Hepatocyte (in vitro differentiated cells): ENCODE measurements at regions not wholly inside any gene's neighbourhood (a gene's known extent, or its start where the extent isn't known, plus 50 kb on each side); places are given as distances from the start of the nearest gene placed in this dataset.

Experiments
- DNase-seq: peaks from one replicate; pipeline ENCODE4 v3.0.0-alpha.2; 2016; ENCODE audit warnings: low spot score
- H2AFZ ChIP-seq: fragments of 200-600 bp; sonication (generic); 2 replicates; pipeline ENCODE4 v1.6.0; 2016; ENCODE audit warnings: antibody characterized with exemption, mild to moderate bottlenecking
- H3K27ac ChIP-seq: fragments of 200-600 bp; sonication (generic); 2 replicates; pipeline ENCODE4 v1.5.1; 2016; ENCODE audit warnings: mild to moderate bottlenecking
- H3K27me3 ChIP-seq: fragments of 200-600 bp; sonication (generic); 2 replicates; pipeline ENCODE4 v1.6.1; 2016
- H3K36me3 ChIP-seq: fragments of 200-600 bp; sonication (generic); replicated peaks from 2 replicates; pipeline ENCODE4 v1.5.1; 2016; ENCODE audit warnings: low read depth; ENCODE audit not compliant: insufficient read depth
- H3K4me1 ChIP-seq: fragments of 200-600 bp; sonication (generic); 2 replicates; pipeline ENCODE4 v1.5.1; 2016; ENCODE audit warnings: mild to moderate bottlenecking, moderate library complexity; ENCODE audit not compliant: insufficient read depth
- H3K4me2 ChIP-seq: fragments of 200-600 bp; sonication (generic); 2 replicates; pipeline ENCODE4 v1.6.0; 2016
- H3K4me3 ChIP-seq: fragments of 200-600 bp; sonication (generic); 2 replicates; pipeline ENCODE4 v1.5.1; 2016; ENCODE audit warnings: mild to moderate bottlenecking
- H3K79me2 ChIP-seq: fragments of 200-600 bp; sonication (generic); 2 replicates; pipeline ENCODE4 v1.6.0; 2017; ENCODE audit warnings: mild to moderate bottlenecking
- H3K9me2 ChIP-seq: fragments of 200-600 bp; sonication (generic); replicated peaks from 2 replicates; pipeline ENCODE4 v1.6.0; 2017; ENCODE audit warnings: mild to moderate bottlenecking; ENCODE audit not compliant: insufficient read depth
- H3K9me3 ChIP-seq: fragments of 200-600 bp; sonication (generic); 2 replicates; pipeline ENCODE4 v1.5.1; 2016; ENCODE audit warnings: low read depth, mild to moderate bottlenecking
- H4K20me1 ChIP-seq: fragments of 200-600 bp; sonication (generic); 2 replicates; pipeline ENCODE4 v1.6.0; 2016; ENCODE audit warnings: mild to moderate bottlenecking; ENCODE audit not compliant: insufficient read depth, poor library complexity, severe bottlenecking
- CTCF ChIP-seq: fragments of 200-600 bp; sonication (generic); IDR thresholded peaks from 2 replicates; pipeline ENCODE4 v1.5.1; 2016; ENCODE audit warnings: antibody characterized with exemption, mild to moderate bottlenecking; ENCODE audit not compliant: poor library complexity
- EZH2 ChIP-seq: fragments of 200-600 bp; sonication (generic); IDR thresholded peaks from 2 replicates; pipeline ENCODE4 v1.6.1; 2016; ENCODE audit warnings: antibody characterized with exemption, mild to moderate bottlenecking, borderline replicate concordance
- EZH2phosphoT487 ChIP-seq: fragments of 200-600 bp; sonication (generic); IDR thresholded peaks from one replicate; pipeline ENCODE4 v1.6.1; 2018; ENCODE audit warnings: antibody characterized with exemption, mild to moderate bottlenecking, low read depth, moderate library complexity; ENCODE audit not compliant: unreplicated experiment, severe bottlenecking
- WGBS: methylation state at CpG from one replicate; pipeline ENCODE4 v1.1.6; 2016; ENCODE audit warnings: low lambda C conversion rate; ENCODE audit errors: missing lambda C conversion rate; 5-methylcytosine and 5-hydroxymethylcytosine counted together

GRCh38 chr1:71304125-71304524 lies 223.3 kb upstream of the ZRANB2 start:
- no peaks in the 10 kb centered on the region for H3K27me3 ChIP-seq
- TF ChIP-seq EZH2 (no peak), CTCF (no peak), EZH2phosphoT487 (no peak)
- H4K20me1 ChIP-seq = no peaks in the 10 kb centered on the region
- H3K9me3 ChIP-seq = no peaks in the 10 kb centered on the region
- H3K4me1 ChIP-seq = no peaks in the 10 kb centered on the region
- H3K4me3 ChIP-seq = no peak overlapping the region
- no peak overlapping the region for H3K27ac ChIP-seq
- DNase-seq = no peak
- WGBS = 55% methylated on average over 3 of the region's 3 CpGs
- H2AFZ ChIP-seq = no peak overlapping the region
- no peaks in the 10 kb centered on the region for H3K36me3 ChIP-seq
- H3K79me2 ChIP-seq = no peaks in the 10 kb centered on the region
- H3K4me2 ChIP-seq = no peak overlapping the region
- no peaks in the 10 kb centered on the region for H3K9me2 ChIP-seq

- DNase-seq = no peak
- no peaks in the 10 kb centered on the region for H4K20me1 ChIP-seq
- H3K36me3 ChIP-seq = no peaks in the 10 kb centered on the region
- no peaks in the 10 kb centered on the region for H3K9me2 ChIP-seq
- no peaks in the 10 kb centered on the region for H3K9me3 ChIP-seq
- no peaks in the 10 kb centered on the region for H3K4me1 ChIP-seq
- no peak overlapping the region for H2AFZ ChIP-seq
- H3K79me2 ChIP-seq = no peaks in the 10 kb centered on the region
- H3K4me2 ChIP-seq = no peak overlapping the region
- H3K27me3 ChIP-seq = no peaks in the 10 kb centered on the region
- H3K27ac ChIP-seq = no peak overlapping the region
- TF ChIP-seq EZH2phosphoT487 (no peak), EZH2 (no peak), CTCF (no peak)
- 60% methylated on average over 4 of the region's 4 CpGs for WGBS
- H3K4me3 ChIP-seq = no peak overlapping the region
Measured at GRCh38 chr1:71303617-71304041, 222.8 kb upstream of the ZRANB2 start.

- Histone ChIP-seq H3K27ac (no peak overlapping the region), H4K20me1 (no peaks in the 10 kb centered on the region), H3K4me3 (no peak overlapping the region), H3K27me3 (no peaks in the 10 kb centered on the region), H3K4me1 (no peaks in the 10 kb centered on the region), H3K9me3 (no peaks in the 10 kb centered on the region), H3K4me2 (no peak overlapping the region), H2AFZ (no peak overlapping the region), H3K36me3 (no peaks in the 10 kb centered on the region), H3K9me2 (no peaks in the 10 kb centered on the region), H3K79me2 (no peaks in the 10 kb centered on the region)
- WGBS = 78% methylated on average over 2 of the region's 2 CpGs
- DNase-seq = no peak
- TF ChIP-seq EZH2phosphoT487 = no peak
- TF ChIP-seq EZH2 = no peak
- TF ChIP-seq CTCF = no peak
Measured at GRCh38 chr1:71298633-71299032, 217.8 kb upstream of the ZRANB2 start.

GRCh38 chr1:71296551-71297134 lies 215.8 kb upstream of the ZRANB2 start:
- TF ChIP-seq EZH2phosphoT487 (no peak), CTCF (no peak), EZH2 (no peak)

More at GRCh38 chr1:71296551-71297134, 215.8 kb upstream of the ZRANB2 start:
- Histone ChIP-seq H3K4me1 (no peaks in the 10 kb centered on the region), H3K79me2 (no peaks in the 10 kb centered on the region), H2AFZ (no peak overlapping the region), H3K9me3 (no peaks in the 10 kb centered on the region), H3K27ac (no peak overlapping the region), H3K4me3 (no peak overlapping the region), H4K20me1 (no peaks in the 10 kb centered on the region), H3K4me2 (no peak overlapping the region), H3K27me3 (no peaks in the 10 kb centered on the region), H3K36me3 (no peaks in the 10 kb centered on the region), H3K9me2 (no peaks in the 10 kb centered on the region)
- no peak for DNase-seq
- WGBS = 68% methylated on average over 2 of the region's 2 CpGs
